Trophoblast cell (in vitro differentiated cells and primary cell): ENCODE measurements at regions not wholly inside any gene's neighbourhood (a gene's known extent, or its start where the extent isn't known, plus 50 kb on each side); places are given as distances from the start of the nearest gene placed in this dataset.

Experiments
- DNase-seq, 2 donors: peaks; one replicate each; pipeline ENCODE4 v3.0.0-alpha.2; 2016
- H2AFZ ChIP-seq: 2 replicates; pipeline ENCODE4 v1.6.1; 2013; ENCODE audit warnings: low read length, moderate library complexity, mild to moderate bottlenecking; ENCODE audit not compliant: insufficient read depth, poor library complexity
- H2AK5ac ChIP-seq: 2 replicates; pipeline ENCODE4 v1.6.1; 2013; ENCODE audit warnings: mild to moderate bottlenecking, low read length
- H2BK120ac ChIP-seq: 2 replicates; pipeline ENCODE4 v1.6.1; 2013; ENCODE audit warnings: low read length, mild to moderate bottlenecking, moderate library complexity; ENCODE audit not compliant: insufficient read depth, poor library complexity
- H2BK12ac ChIP-seq: 2 replicates; pipeline ENCODE4 v1.6.1; 2013; ENCODE audit warnings: mild to moderate bottlenecking, low read length, moderate library complexity
- H2BK5ac ChIP-seq: 2 replicates; pipeline ENCODE4 v1.6.1; 2013; ENCODE audit warnings: low read length, low read depth, moderate library complexity, mild to moderate bottlenecking; ENCODE audit not compliant: poor library complexity
- H3K14ac ChIP-seq: 2 replicates; pipeline ENCODE4 v1.6.1; 2013; ENCODE audit warnings: mild to moderate bottlenecking, low read length
- H3K18ac ChIP-seq: 2 replicates; pipeline ENCODE4 v1.6.1; 2013; ENCODE audit warnings: mild to moderate bottlenecking, low read length
- H3K23ac ChIP-seq: 2 replicates; pipeline ENCODE4 v1.6.1; 2013; ENCODE audit warnings: low read length
- H3K27ac ChIP-seq: 2 replicates; pipeline ENCODE4 v1.5.1; 2013; ENCODE audit warnings: low read depth, mild to moderate bottlenecking, inconsistent platforms, low read length, moderate library complexity
- H3K27me3 ChIP-seq: 2 replicates; pipeline ENCODE4 v1.6.1; 2013; ENCODE audit warnings: inconsistent platforms, mild to moderate bottlenecking, low read length, moderate library complexity; ENCODE audit not compliant: insufficient read depth
- H3K36me3 ChIP-seq, 2 experiments: 1 replicate in 1 of 2; 2 replicates in 1 of 2; pipeline ENCODE4 v1.6.1; 2013; ENCODE audit warnings: low read length in 2 of 2, mild to moderate bottlenecking in 2 of 2, moderate library complexity in 1 of 2; ENCODE audit not compliant: insufficient read depth in 2 of 2, control insufficient read depth in 1 of 2
- H3K4ac ChIP-seq: 2 replicates; pipeline ENCODE4 v1.6.1; 2013; ENCODE audit warnings: low read depth, mild to moderate bottlenecking, low read length, moderate library complexity
- H3K4me1 ChIP-seq, 2 experiments: 1 replicate in 1 of 2; 2 replicates in 1 of 2; pipeline ENCODE4 v1.6.1; 2013; ENCODE audit warnings: low read length in 2 of 2, mild to moderate bottlenecking in 2 of 2, moderate library complexity in 1 of 2; ENCODE audit not compliant: insufficient read depth in 2 of 2, control insufficient read depth in 1 of 2
- H3K4me2 ChIP-seq: 2 replicates; pipeline ENCODE4 v1.6.1; 2013; ENCODE audit warnings: inconsistent platforms, mild to moderate bottlenecking, low read length, moderate library complexity
- H3K4me3 ChIP-seq: 2 replicates; pipeline ENCODE4 v1.5.1; 2013; ENCODE audit warnings: mild to moderate bottlenecking, low read depth, low read length, inconsistent platforms
- H3K79me1 ChIP-seq: one replicate; pipeline ENCODE4 v1.6.1; 2013; ENCODE audit warnings: low read length
- H3K79me2 ChIP-seq: 2 replicates; pipeline ENCODE4 v1.6.1; 2013; ENCODE audit warnings: low read length, mild to moderate bottlenecking; ENCODE audit not compliant: control insufficient read depth, insufficient read depth, poor library complexity
- H3K9ac ChIP-seq: 2 replicates; pipeline ENCODE4 v1.6.1; 2013; ENCODE audit warnings: mild to moderate bottlenecking, low read length
- H3K9me3 ChIP-seq: 2 replicates; pipeline ENCODE4 v1.6.1; 2013; ENCODE audit warnings: low read depth, mild to moderate bottlenecking, control low read depth, inconsistent platforms, low read length; ENCODE audit not compliant: insufficient read depth
- H4K12ac ChIP-seq: 2 replicates; pipeline ENCODE4 v1.6.1; 2013; ENCODE audit warnings: low read depth, mild to moderate bottlenecking, low read length, moderate library complexity
- H4K8ac ChIP-seq: 2 replicates; pipeline ENCODE4 v1.6.1; 2013; ENCODE audit warnings: low read depth, mild to moderate bottlenecking, low read length, moderate library complexity
- H4K91ac ChIP-seq: one replicate; pipeline ENCODE4 v1.6.1; 2013; ENCODE audit warnings: low read depth, mild to moderate bottlenecking, low read length, moderate library complexity
- WGBS: extraction: QIAGEN DNeasy Blood & Tissue Kit; methylation state at CpG from one replicate; pipeline ENCODE4 v1.1.7; 2013; ENCODE audit warnings: missing lambda C conversion rate; ENCODE audit not compliant: insufficient read length, insufficient coverage; ENCODE audit errors: extremely low coverage; 5-methylcytosine and 5-hydroxymethylcytosine counted together

- H3K9ac ChIP-seq, result no peak overlapping the region
Observed at GRCh38 chr12:73361156-73361863, 1089.1 kb downstream of the TRHDE start.

GRCh38 chr12:73361864-73362230, 1089.7 kb downstream of the TRHDE start:
- WGBS, result no CpG with 5 or more reads among the region's 4 CpGs
- no peak overlapping the region for H2AK5ac ChIP-seq
- H4K8ac ChIP-seq, result no peak overlapping the region
- no peak overlapping the region for H3K4me2 ChIP-seq
- no peak overlapping the region for H3K4ac ChIP-seq
- H3K79me1 ChIP-seq, result no peaks in the 10 kb centered on the region
- DNase-seq, result no peak
- no peak overlapping the region for H3K4me3 ChIP-seq
- H3K27ac ChIP-seq, result no peak overlapping the region
- H4K12ac ChIP-seq, result no peak overlapping the region
- H3K18ac ChIP-seq, result no peak overlapping the region
- no peak overlapping the region for H3K23ac ChIP-seq
- no peak overlapping the region for H2BK120ac ChIP-seq
- H3K79me2 ChIP-seq, result no peaks in the 10 kb centered on the region
- no peaks in the 10 kb centered on the region for H3K4me1 ChIP-seq
- H3K27me3 ChIP-seq, result no peaks in the 10 kb centered on the region
- no peaks in the 10 kb centered on the region for H3K9me3 ChIP-seq
- no peak overlapping the region for H3K14ac ChIP-seq
- no peaks in the 10 kb centered on the region for H3K36me3 ChIP-seq
- H2BK5ac ChIP-seq, result no peak overlapping the region
- no peak overlapping the region for H3K9ac ChIP-seq
- no peak overlapping the region for H4K91ac ChIP-seq
- no peak overlapping the region for H2AFZ ChIP-seq
- H2BK12ac ChIP-seq, result no peak overlapping the region

More at GRCh38 chr12:73361156-73361863, 1089.1 kb downstream of the TRHDE start:
- H3K27me3 ChIP-seq, result no peaks in the 10 kb centered on the region
- H2BK12ac ChIP-seq, result no peak overlapping the region
- H2AK5ac ChIP-seq, result no peak overlapping the region
- H3K36me3 ChIP-seq, result no peaks in the 10 kb centered on the region
- H3K4me2 ChIP-seq, result no peak overlapping the region
- no peak overlapping the region for H2BK120ac ChIP-seq
- H3K4me3 ChIP-seq, result no peak overlapping the region
- H3K4ac ChIP-seq, result no peak overlapping the region
- H3K14ac ChIP-seq, result no peak overlapping the region
- H3K18ac ChIP-seq, result no peak overlapping the region
- H4K8ac ChIP-seq, result no peak overlapping the region
- no peak for DNase-seq
- H4K12ac ChIP-seq, result no peak overlapping the region
- no peak overlapping the region for H2AFZ ChIP-seq
- no peaks in the 10 kb centered on the region for H3K79me2 ChIP-seq
- H3K4me1 ChIP-seq, result no peaks in the 10 kb centered on the region
- H3K79me1 ChIP-seq, result no peaks in the 10 kb centered on the region
- no peak overlapping the region for H2BK5ac ChIP-seq
- H3K23ac ChIP-seq, result no peak overlapping the region
- H3K27ac ChIP-seq, result no peak overlapping the region
- no peaks in the 10 kb centered on the region for H3K9me3 ChIP-seq
- H4K91ac ChIP-seq, result no peak overlapping the region

- Histone ChIP-seq H3K79me1 (no peaks in the 10 kb centered on the region), H3K36me3 (no peaks in the 10 kb centered on the region), H2AFZ (no peak overlapping the region), H3K9me3 (no peaks in the 10 kb centered on the region), H3K23ac (no peak overlapping the region), H3K79me2 (no peaks in the 10 kb centered on the region), H3K27me3 (no peaks in the 10 kb centered on the region), H3K4me1 (no peaks in the 10 kb centered on the region), H2BK5ac (no peak overlapping the region), H3K18ac (no peak overlapping the region), H2AK5ac (no peak overlapping the region), H3K9ac (no peak overlapping the region), H4K12ac (no peak overlapping the region), H3K4me3 (no peak overlapping the region), H3K4ac (no peak overlapping the region), H2BK120ac (no peak overlapping the region), H3K14ac (no peak overlapping the region), H3K4me2 (no peak overlapping the region), H3K27ac (no peak overlapping the region), H2BK12ac (no peak overlapping the region), H4K8ac (no peak overlapping the region), H4K91ac (no peak overlapping the region)
- WGBS, result no CpG with 5 or more reads among the region's 1 CpG
- DNase-seq, result no peak
Observed at GRCh38 chr12:73362666-73363065, 1090.5 kb downstream of the TRHDE start.

DNA sequence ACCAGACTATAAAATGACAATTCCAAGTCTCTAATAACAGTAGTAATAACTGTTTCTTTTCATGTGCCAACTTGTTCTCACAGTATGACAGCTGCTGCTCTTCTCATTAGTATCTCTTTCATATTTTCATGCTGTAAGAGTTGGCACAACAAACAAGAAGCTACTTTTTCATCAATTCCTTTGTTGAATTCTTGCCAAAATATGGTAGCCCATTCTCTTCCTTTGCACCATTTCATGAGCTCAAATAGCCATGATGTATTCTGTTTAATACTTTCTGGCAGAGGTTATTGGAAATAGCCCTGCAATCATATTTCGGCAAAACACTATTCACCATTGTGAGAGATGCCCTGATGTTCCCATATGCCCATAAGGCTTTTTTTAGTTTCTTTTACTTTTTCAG, 1100.7 kb downstream of the TRHDE start:
- H3K79me1 ChIP-seq, result no peaks in the 10 kb centered on the region
- no CpG with 5 or more reads among the region's 1 CpG for WGBS
- H4K91ac ChIP-seq, result no peak overlapping the region
- H3K9me3 ChIP-seq, result no peaks in the 10 kb centered on the region
- H2AFZ ChIP-seq, result no peak overlapping the region
- no peak overlapping the region for H2BK120ac ChIP-seq
- no peak overlapping the region for H3K18ac ChIP-seq
- no peaks in the 10 kb centered on the region for H3K27me3 ChIP-seq
- H2BK12ac ChIP-seq, result no peak overlapping the region
- DNase-seq, result no peak
- H2BK5ac ChIP-seq, result no peak overlapping the region
- H3K36me3 ChIP-seq, result no peaks in the 10 kb centered on the region
- no peak overlapping the region for H3K9ac ChIP-seq
- H3K27ac ChIP-seq, result no peak overlapping the region
- H3K14ac ChIP-seq, result no peak overlapping the region
- no peaks in the 10 kb centered on the region for H3K4me1 ChIP-seq
- no peak overlapping the region for H4K12ac ChIP-seq
- no peaks in the 10 kb centered on the region for H3K79me2 ChIP-seq
- H3K4me2 ChIP-seq, result no peak overlapping the region
- no peak overlapping the region for H3K4me3 ChIP-seq
- no peak overlapping the region for H2AK5ac ChIP-seq
- no peak overlapping the region for H4K8ac ChIP-seq
- no peak overlapping the region for H3K4ac ChIP-seq
- no peak overlapping the region for H3K23ac ChIP-seq
